Activated CD4-positive, alpha-beta T cell treated with anti-CD3 and anti-CD28 coated beads for 36 hours (primary cell): ENCODE measurements at regions not wholly inside any gene's neighbourhood (a gene's known extent, or its start where the extent isn't known, plus 50 kb on each side); places are given as distances from the start of the nearest gene placed in this dataset.
A peak's percentile ranks its signal among the peaks of the same experiment; 100 is the strongest.

Experiments used
- ATAC-seq: fragments of 200-7000 bp; cut with Tn5 transposase; one replicate; pipeline ENCODE4 v1.10.0; 2021; ENCODE audit warnings: mild to moderate bottlenecking, moderate library complexity
- CTCF ChIA-PET: fragments of 350-600 bp; sonication (Branson Sonifier 250); formaldehyde crosslinking; loops from one replicate; lab custom pipeline; 2021; ENCODE audit warnings: antibody characterized with exemption; lab: Charles Lee
- POLR2A ChIA-PET: fragments of 350-600 bp; sonication (Branson Sonifier 250); formaldehyde crosslinking; loops from one replicate; lab custom pipeline; 2021; ENCODE audit warnings: antibody characterized with exemption, inconsistent platforms; lab: Charles Lee
- DNase-seq: peaks from one replicate; pipeline ENCODE4 v3.0.0-alpha.2; 2020
- H3K27ac Mint-ChIP-seq: one replicate; pipeline ENCODE4 v1.8.0; 2021; ENCODE audit warnings: mixed read lengths
- H3K27me3 Mint-ChIP-seq: one replicate; pipeline ENCODE4 v1.8.0; 2021; ENCODE audit warnings: mixed read lengths
- H3K36me3 Mint-ChIP-seq: one replicate; pipeline ENCODE4 v1.8.0; 2021; ENCODE audit warnings: low read depth, mixed read lengths
- H3K4me1 Mint-ChIP-seq: one replicate; pipeline ENCODE4 v1.8.0; 2021; ENCODE audit warnings: mixed read lengths
- H3K4me3 Mint-ChIP-seq: one replicate; pipeline ENCODE4 v1.8.0; 2021; ENCODE audit warnings: mild to moderate bottlenecking, moderate library complexity, mixed read lengths
- H3K9me3 Mint-ChIP-seq: one replicate; pipeline ENCODE4 v1.8.0; 2021; ENCODE audit warnings: low read depth, mixed read lengths
- intact Hi-C, 2 experiments: fragments of 100-400 bp; cut with DNase I in 1 of 2; cut with micrococcal nuclease in 1 of 2; formaldehyde crosslinking; loops; one replicate each; pipeline versions ENCODE4 v1.14.2 to v1.15.1; 2022 to 2024; cut with DNase I, micrococcal nuclease

GRCh38 chr6:41420186-41420585 lies 84.8 kb downstream of the NCR2 start:
- H3K27me3 Mint-ChIP-seq = peaks cover 38% of the 10 kb centered on the region
- CTCF ChIA-PET = interaction anchor here (0.6 to 1.9 kb wide), 5 partner anchors 8 to 329 kb away, joined by 3 to 7 read pairs (median 3); no protein-coding TSS in a partner anchor
- no peak for ATAC-seq

GRCh38 chr6:41422161-41422560 lies 86.8 kb downstream of the NCR2 start:
- ATAC-seq = no peak
- ChIA-PET POLR2A (interaction anchor here (0.6 kb wide), 1 partner anchor 22 kb away, joined by 6 read pairs; no protein-coding TSS in a partner anchor), CTCF (interaction anchor here (1.0 to 2.2 kb wide), 7 partner anchors 9 to 181 kb away, joined by 3 to 7 read pairs (median 6); no protein-coding TSS in a partner anchor)
- Mint-ChIP-seq H3K27me3 (peaks cover 26% of the 10 kb centered on the region), H3K27ac (no peak overlapping the region), H3K4me1 (peaks cover 4% of the 10 kb centered on the region), H3K9me3 (no peaks in the 10 kb centered on the region), H3K36me3 (no peaks in the 10 kb centered on the region), H3K4me3 (no peak overlapping the region)
- intact Hi-C loops = loop anchor here in 1 of 2 experiments (10.0 kb wide), 1 partner anchor 263 kb away; no protein-coding TSS in a partner anchor
- DNase-seq = no peak

More at GRCh38 chr6:41420186-41420585, 84.8 kb downstream of the NCR2 start:
- Mint-ChIP-seq H3K27ac (no peak overlapping the region), H3K9me3 (no peaks in the 10 kb centered on the region), H3K36me3 (no peaks in the 10 kb centered on the region), H3K4me3 (no peak overlapping the region), H3K4me1 (peaks cover 6% of the 10 kb centered on the region)
- POLR2A ChIA-PET = no interaction called here
- intact Hi-C loops = loop anchor here in 1 of 2 experiments (10.0 kb wide), 1 partner anchor 265 kb away; no protein-coding TSS in a partner anchor
- DNase-seq = no peak

- Mint-ChIP-seq H3K36me3 (no peaks in the 10 kb centered on the region), H3K27ac (no peak overlapping the region)
These were observed 87.6 kb downstream of the NCR2 start for GRCh38 chr6:41423002-41423401.

GRCh38 chr6:41424370-41425058 lies 89.1 kb downstream of the NCR2 start:
- peaks cover 12% of the 10 kb centered on the region for H3K4me1 Mint-ChIP-seq
- H3K4me3 Mint-ChIP-seq = no peak overlapping the region
- H3K27me3 Mint-ChIP-seq = peaks cover 23% of the 10 kb centered on the region
- DNase-seq (peak; percentile 89), ATAC-seq (peak; percentile 41)
- POLR2A ChIA-PET = no interaction called here
- CTCF ChIA-PET = interaction anchor here (0.5 to 2.9 kb wide), 22 partner anchors 11 to 1085 kb away, joined by 3 to 23 read pairs (median 4); no protein-coding TSS in a partner anchor
- H3K9me3 Mint-ChIP-seq = no peaks in the 10 kb centered on the region
- intact Hi-C loops = loop anchor here (1.0 to 10.0 kb wide), 6 partner anchors 55 to 260 kb away; no protein-coding TSS in a partner anchor
- no peaks in the 10 kb centered on the region for H3K36me3 Mint-ChIP-seq
- no peak overlapping the region for H3K27ac Mint-ChIP-seq

More at GRCh38 chr6:41423002-41423401, 87.6 kb downstream of the NCR2 start:
- no peak for DNase-seq
- peaks cover 4% of the 10 kb centered on the region for H3K4me1 Mint-ChIP-seq
- ChIA-PET CTCF (interaction anchor here (1.0 to 2.2 kb wide), 6 partner anchors 10 to 180 kb away, joined by 3 to 7 read pairs (median 5); no protein-coding TSS in a partner anchor), POLR2A (no interaction called here)
- peaks cover 21% of the 10 kb centered on the region for H3K27me3 Mint-ChIP-seq
- intact Hi-C loops = loop anchor here in 1 of 2 experiments (10.0 kb wide), 1 partner anchor 262 kb away; no protein-coding TSS in a partner anchor
- H3K9me3 Mint-ChIP-seq = no peaks in the 10 kb centered on the region
- no peak overlapping the region for H3K4me3 Mint-ChIP-seq
- ATAC-seq = no peak

- POLR2A ChIA-PET = no interaction called here
These were observed 90.1 kb downstream of the NCR2 start for GRCh38 chr6:41425511-41425910.

GRCh38 chr6:41426438-41426851 lies 91.0 kb downstream of the NCR2 start:
- H3K27ac Mint-ChIP-seq = no peak overlapping the region
- no peaks in the 10 kb centered on the region for H3K9me3 Mint-ChIP-seq
- ATAC-seq (no peak), DNase-seq (peak; percentile 30)
- POLR2A ChIA-PET = no interaction called here
- intact Hi-C loops = loop anchor here (1.0 to 10.0 kb wide), 3 partner anchors 106 to 258 kb away; partner anchors contain the start of gene FOXP4 (in 2 of the 2)
- no peak overlapping the region for H3K4me3 Mint-ChIP-seq
- CTCF ChIA-PET = interaction anchor here (0.7 to 2.9 kb wide), 10 partner anchors 13 to 238 kb away, joined by 3 to 23 read pairs (median 5); no protein-coding TSS in a partner anchor
- peaks cover 31% of the 10 kb centered on the region for H3K27me3 Mint-ChIP-seq
- no peaks in the 10 kb centered on the region for H3K36me3 Mint-ChIP-seq
- peaks cover 18% of the 10 kb centered on the region for H3K4me1 Mint-ChIP-seq

More at GRCh38 chr6:41425511-41425910, 90.1 kb downstream of the NCR2 start:
- H3K4me3 Mint-ChIP-seq = no peak overlapping the region
- no peaks in the 10 kb centered on the region for H3K9me3 Mint-ChIP-seq
- H3K36me3 Mint-ChIP-seq = no peaks in the 10 kb centered on the region
- ATAC-seq = no peak
- peaks cover 18% of the 10 kb centered on the region for H3K4me1 Mint-ChIP-seq
- peaks cover 27% of the 10 kb centered on the region for H3K27me3 Mint-ChIP-seq
- H3K27ac Mint-ChIP-seq = no peak overlapping the region
- CTCF ChIA-PET = interaction anchor here (0.7 to 2.9 kb wide), 17 partner anchors 10 to 1086 kb away, joined by 3 to 23 read pairs (median 5); no protein-coding TSS in a partner anchor
- intact Hi-C loops = loop anchor here (2.0 to 10.0 kb wide), 3 partner anchors 57 to 259 kb away; no protein-coding TSS in a partner anchor
- DNase-seq = no peak

GRCh38 chr6:41426888-41427641 lies 91.7 kb downstream of the NCR2 start:
- H3K27me3 Mint-ChIP-seq = peaks cover 30% of the 10 kb centered on the region
- ChIA-PET CTCF (interaction anchor here (0.8 to 2.9 kb wide), 7 partner anchors 12 to 175 kb away, joined by 3 to 23 read pairs (median 5); no protein-coding TSS in a partner anchor), POLR2A (no interaction called here)
- DNase-seq (no peak), ATAC-seq (no peak)
- no peaks in the 10 kb centered on the region for H3K36me3 Mint-ChIP-seq
- no peak overlapping the region for H3K4me3 Mint-ChIP-seq
- no peak overlapping the region for H3K27ac Mint-ChIP-seq
- H3K4me1 Mint-ChIP-seq = peaks cover 18% of the 10 kb centered on the region
- no peaks in the 10 kb centered on the region for H3K9me3 Mint-ChIP-seq
- intact Hi-C loops = loop anchor here (1.0 to 10.0 kb wide), 3 partner anchors 105 to 258 kb away; partner anchors contain the start of gene FOXP4 (in 2 of the 2)

- ChIA-PET POLR2A (no interaction called here), CTCF (interaction anchor here (0.6 to 0.8 kb wide), 2 partner anchors 7 to 165 kb away, joined by 3 to 4 read pairs; no protein-coding TSS in a partner anchor)
- H3K36me3 Mint-ChIP-seq = no peaks in the 10 kb centered on the region
- intact Hi-C loops = loop anchor here (5.0 to 10.0 kb wide), 2 partner anchors 105 to 257 kb away; no protein-coding TSS in a partner anchor
- no peak overlapping the region for H3K27ac Mint-ChIP-seq
- H3K4me3 Mint-ChIP-seq = no peak overlapping the region
- H3K9me3 Mint-ChIP-seq = no peaks in the 10 kb centered on the region
- H3K27me3 Mint-ChIP-seq = peaks cover 32% of the 10 kb centered on the region
- H3K4me1 Mint-ChIP-seq = peaks cover 18% of the 10 kb centered on the region
- ATAC-seq (peak; percentile 36), DNase-seq (peak; percentile 41)
These were observed 92.4 kb downstream of the NCR2 start for GRCh38 chr6:41427642-41428335.

- ChIA-PET CTCF (interaction anchor here (0.6 to 0.8 kb wide), 2 partner anchors 8 to 164 kb away, joined by 3 to 4 read pairs; no protein-coding TSS in a partner anchor), POLR2A (no interaction called here)
- Mint-ChIP-seq H3K36me3 (no peaks in the 10 kb centered on the region), H3K4me1 (peaks cover 18% of the 10 kb centered on the region), H3K4me3 (peak overlapping the region; percentile 16), H3K9me3 (no peaks in the 10 kb centered on the region), H3K27ac (no peak overlapping the region), H3K27me3 (peaks cover 30% of the 10 kb centered on the region)
- ATAC-seq (no peak), DNase-seq (no peak)
- intact Hi-C loops = loop anchor here (5.0 to 10.0 kb wide), 2 partner anchors 104 to 256 kb away; no protein-coding TSS in a partner anchor
These were observed 93.1 kb downstream of the NCR2 start for GRCh38 chr6:41428336-41428995.

- no peaks in the 10 kb centered on the region for H3K36me3 Mint-ChIP-seq
- no peaks in the 10 kb centered on the region for H3K9me3 Mint-ChIP-seq
- POLR2A ChIA-PET = no interaction called here
- peaks cover 18% of the 10 kb centered on the region for H3K4me1 Mint-ChIP-seq
- peak; percentile 87 for ATAC-seq
- intact Hi-C loops = loop anchor here (5.0 to 10.0 kb wide), 2 partner anchors 103 to 256 kb away; no protein-coding TSS in a partner anchor
- DNase-seq = peak; percentile 78
- CTCF ChIA-PET = interaction anchor here (0.6 kb wide), 1 partner anchor 109 kb away, joined by 3 read pairs; no protein-coding TSS in a partner anchor
- peaks cover 30% of the 10 kb centered on the region for H3K27me3 Mint-ChIP-seq
- peak overlapping the region; percentile 16 for H3K4me3 Mint-ChIP-seq
- no peak overlapping the region for H3K27ac Mint-ChIP-seq
These were observed 93.6 kb downstream of the NCR2 start for GRCh38 chr6:41428996-41429421.
